GM10266 (cell line): ENCODE measurements at regions not wholly inside any gene's neighbourhood (a gene's known extent, or its start where the extent isn't known, plus 50 kb on each side); places are given as distances from the start of the nearest gene placed in this dataset.

Experiments used
- DNase-seq: peaks from one replicate; pipeline ENCODE4 v3.0.0; 2012; ENCODE audit errors: extremely low spot score
- TF ChIP-seq, protein P1 (sequence below): IDR thresholded peaks from 2 replicates; pipeline ENCODE4 v1.5.1; 2012; ENCODE audit warnings: mild to moderate bottlenecking, low read depth; ENCODE audit not compliant: control insufficient read depth, insufficient read depth; ENCODE audit errors: missing control alignments

DNA sequence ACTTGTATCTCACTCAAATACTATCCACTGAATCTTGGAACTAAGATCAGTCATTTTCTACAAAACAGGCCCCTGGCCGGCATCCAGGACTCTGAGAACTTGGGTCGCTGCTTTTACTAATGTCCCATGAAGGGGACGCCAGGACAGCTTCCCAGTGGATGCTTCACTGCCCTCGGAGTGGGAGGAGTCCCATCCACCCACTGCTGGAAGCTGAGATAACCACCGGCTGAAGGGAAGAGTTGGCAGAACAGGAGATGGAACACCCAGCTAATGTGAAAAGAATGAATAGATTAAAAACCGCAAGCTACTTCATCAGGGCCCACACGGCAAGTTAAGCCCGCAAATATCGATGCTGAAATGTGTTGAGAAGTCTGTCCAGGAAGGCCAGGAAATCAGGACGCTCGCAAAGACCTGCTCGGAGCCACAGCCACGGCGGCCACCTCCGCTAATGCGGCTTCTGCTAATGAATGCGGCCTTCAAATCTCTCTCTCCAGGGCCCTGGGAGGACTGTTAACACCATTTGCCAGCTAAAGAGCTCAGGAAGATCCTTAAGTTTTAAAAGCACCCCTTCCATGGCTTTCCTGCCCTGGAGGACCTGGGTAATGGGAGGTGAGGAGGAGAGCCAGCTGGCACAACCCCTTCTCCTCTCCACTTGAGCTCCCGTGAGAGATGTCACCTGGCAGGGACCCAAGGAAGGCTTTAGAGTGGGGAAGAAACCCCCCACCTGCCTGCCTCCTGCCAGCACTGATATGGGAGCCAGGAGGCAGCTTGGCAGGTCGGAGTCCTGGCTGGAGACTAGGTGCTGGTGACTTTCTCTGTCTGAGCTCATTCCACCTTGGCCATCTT lies 226.6 kb upstream of the RPL38 start:
- TF ChIP-seq, protein P1, sequence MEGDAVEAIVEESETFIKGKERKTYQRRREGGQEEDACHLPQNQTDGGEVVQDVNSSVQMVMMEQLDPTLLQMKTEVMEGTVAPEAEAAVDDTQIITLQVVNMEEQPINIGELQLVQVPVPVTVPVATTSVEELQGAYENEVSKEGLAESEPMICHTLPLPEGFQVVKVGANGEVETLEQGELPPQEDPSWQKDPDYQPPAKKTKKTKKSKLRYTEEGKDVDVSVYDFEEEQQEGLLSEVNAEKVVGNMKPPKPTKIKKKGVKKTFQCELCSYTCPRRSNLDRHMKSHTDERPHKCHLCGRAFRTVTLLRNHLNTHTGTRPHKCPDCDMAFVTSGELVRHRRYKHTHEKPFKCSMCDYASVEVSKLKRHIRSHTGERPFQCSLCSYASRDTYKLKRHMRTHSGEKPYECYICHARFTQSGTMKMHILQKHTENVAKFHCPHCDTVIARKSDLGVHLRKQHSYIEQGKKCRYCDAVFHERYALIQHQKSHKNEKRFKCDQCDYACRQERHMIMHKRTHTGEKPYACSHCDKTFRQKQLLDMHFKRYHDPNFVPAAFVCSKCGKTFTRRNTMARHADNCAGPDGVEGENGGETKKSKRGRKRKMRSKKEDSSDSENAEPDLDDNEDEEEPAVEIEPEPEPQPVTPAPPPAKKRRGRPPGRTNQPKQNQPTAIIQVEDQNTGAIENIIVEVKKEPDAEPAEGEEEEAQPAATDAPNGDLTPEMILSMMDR, result no peak
- no peak for DNase-seq

DNA sequence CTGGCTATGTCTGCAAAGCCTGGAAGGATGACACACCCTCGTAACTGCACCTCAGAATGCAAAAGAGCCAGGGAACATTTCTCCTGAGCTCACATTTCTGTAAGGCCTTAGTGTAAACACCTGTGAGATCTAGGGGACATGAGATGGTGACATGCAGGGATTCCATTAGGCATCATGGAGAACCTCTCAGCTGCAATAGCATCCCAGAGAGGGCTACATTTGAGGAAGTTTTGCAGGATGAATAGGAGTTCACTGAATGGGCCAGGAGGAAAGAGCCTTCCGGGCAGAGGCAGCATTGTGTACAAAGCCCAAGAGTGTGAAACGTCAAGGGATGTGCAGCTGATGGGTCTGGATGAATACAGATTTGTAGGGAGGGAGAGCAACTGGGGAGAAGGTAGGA lies 223.0 kb upstream of the RPL38 start:
- no peak for DNase-seq
- TF ChIP-seq, protein P1, result no peak

DNA sequence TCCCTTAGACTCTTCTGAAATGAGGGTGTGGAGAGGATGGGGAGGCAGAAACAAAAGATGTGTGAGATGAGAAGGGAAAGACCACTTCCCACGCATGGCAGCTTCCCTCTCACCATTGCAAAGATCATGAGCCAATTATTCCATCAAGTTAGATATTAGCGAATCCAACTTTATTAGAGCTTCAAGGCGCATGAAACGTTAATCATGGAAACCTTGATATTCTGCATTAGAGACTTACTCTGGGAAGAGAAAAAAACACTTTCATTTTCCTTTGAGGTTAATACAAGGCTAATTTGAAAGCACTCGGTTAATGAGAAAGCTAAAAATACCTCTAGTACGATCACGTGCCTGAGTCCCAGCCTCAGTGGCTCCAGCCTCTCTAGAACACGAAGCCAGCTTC lies 220.6 kb upstream of the RPL38 start:
- no peak for DNase-seq
- TF ChIP-seq, protein P1, result no peak

DNA sequence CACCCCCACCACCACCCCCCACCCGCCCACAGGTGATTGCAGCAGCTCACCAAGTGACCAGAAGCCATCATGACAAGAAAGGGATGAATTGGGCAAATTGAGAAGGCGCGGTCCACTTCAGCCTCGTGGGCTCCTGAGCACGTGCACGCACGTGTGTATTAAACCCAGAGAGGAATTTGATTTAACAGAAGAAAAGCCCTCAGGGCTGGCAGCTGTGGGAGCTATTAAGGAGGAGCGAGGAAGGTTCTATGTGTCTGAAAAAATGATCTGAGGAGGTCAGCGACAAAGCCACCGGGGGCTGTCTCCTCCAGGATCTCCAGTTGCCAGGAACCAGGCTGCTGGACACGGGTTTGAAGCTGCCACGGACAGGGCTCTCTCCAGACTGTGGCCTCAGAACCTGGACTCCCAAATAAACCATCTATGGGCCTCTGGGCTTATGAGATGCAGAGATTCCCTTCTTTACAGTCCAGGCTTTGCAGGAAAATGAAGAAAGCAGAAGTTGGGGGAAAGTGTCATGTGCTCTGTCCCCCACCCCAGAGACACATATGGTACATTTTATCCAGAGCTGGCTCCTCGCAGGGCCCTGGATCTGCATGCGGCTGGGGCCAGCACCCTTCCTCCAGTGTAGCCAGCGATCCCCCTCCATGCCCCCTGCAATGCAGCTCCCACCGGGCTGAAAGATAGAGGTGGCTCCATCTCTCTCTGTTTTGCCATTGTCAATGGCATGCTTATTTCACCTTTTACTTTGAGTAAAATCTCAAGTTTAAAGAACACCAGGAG lies 219.7 kb upstream of the RPL38 start:
- DNase-seq, result no peak

DNA sequence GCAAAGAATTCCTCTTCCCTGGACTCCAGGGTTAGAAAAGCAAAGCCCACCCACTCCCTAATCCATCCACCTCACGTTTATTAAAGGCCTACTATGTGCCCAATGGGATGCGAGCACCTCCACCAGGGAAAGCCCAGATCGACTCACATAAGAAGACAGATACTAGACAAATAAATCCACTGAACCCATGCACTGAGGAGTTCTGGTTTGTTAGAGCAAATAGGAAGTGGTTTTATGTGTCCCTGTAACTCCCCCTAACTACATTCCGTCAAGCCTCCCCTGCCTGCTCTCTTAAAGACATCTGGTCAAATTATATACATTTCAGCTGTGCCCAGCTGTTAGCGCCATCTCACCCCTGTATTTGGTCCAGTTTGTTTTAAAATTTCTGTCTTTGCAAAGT lies 218.5 kb upstream of the RPL38 start:
- TF ChIP-seq, protein P1, result no peak
- no peak for DNase-seq

More for the DNA sequence above, 219.7 kb upstream of the RPL38 start:
- TF ChIP-seq, protein P1, result no peak

DNA sequence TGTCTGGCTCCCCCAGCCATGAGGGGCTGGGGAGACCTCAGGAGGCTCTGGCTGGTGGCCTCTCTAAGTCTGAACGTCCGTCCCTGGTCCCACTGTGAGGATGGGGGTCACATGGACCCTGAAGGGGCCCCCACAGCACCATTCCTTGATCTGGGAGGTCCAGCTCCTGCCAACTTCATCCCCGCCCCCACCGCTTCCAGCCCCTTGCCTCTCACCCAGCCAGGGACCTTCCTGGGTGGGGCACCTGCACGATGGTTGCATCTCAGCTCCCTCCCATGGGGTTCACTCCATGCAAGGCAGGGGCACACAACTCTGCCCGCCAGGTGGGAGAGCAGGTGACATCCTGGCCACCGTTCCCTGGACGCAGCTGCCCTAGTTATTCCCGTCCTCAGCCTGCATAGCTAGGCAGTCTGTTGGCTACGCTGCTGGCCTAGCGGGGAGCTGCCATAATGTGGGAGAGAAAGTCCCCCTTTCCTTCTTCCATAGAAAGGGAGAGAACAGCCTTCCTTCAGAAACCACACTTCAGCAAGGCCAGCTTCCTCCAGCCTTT lies 217.9 kb upstream of the RPL38 start:
- no peak for DNase-seq
- TF ChIP-seq, protein P1, result no peak
